ENCODE measurements at regions not wholly inside any gene's neighbourhood (a gene's known extent, or its start where the extent isn't known, plus 50 kb on each side); places are given as distances from the start of the nearest gene placed in this dataset.
"Not testable (repeated sequence)": the region's sequence is repeated elsewhere in the genome, so short reads cannot be mapped to it uniquely, and the experiment has no call there.

- Histone ChIP-seq H3K4me3 (ENCODE audit: extremely low read depth, insufficient read depth, low read length, poor library complexity, severe bottlenecking) (no peak overlapping the region), H3K36me3 (ENCODE audit: control insufficient read depth, insufficient read depth, low read length) (no peaks in the 10 kb centered on the region), H3K9me3 (ENCODE audit: control insufficient read depth, low read length) (peaks cover 4% of the 10 kb centered on the region), H3K27ac (ENCODE audit: low read depth, low read length, severe bottlenecking) (no peak overlapping the region), H3K4me1 (ENCODE audit: control insufficient read depth, insufficient read depth, low read length, poor library complexity, severe bottlenecking) (no peaks in the 10 kb centered on the region)
- 88% methylated on average over 1 of the region's 1 CpG; no CpG with 5 or more reads in 1 of the 2 experiments for WGBS, 2 experiments (ENCODE audit: insufficient coverage in 2 of 2)
Observed at GRCh38 chr2:35598310-35598709, 757.3 kb upstream of the CRIM1 start.

GRCh38 chr2:35591886-35592285, 763.7 kb upstream of the CRIM1 start:
- Histone ChIP-seq H3K36me3 (ENCODE audit: control insufficient read depth, insufficient read depth, low read length) (no peaks in the 10 kb centered on the region), H3K27ac (ENCODE audit: low read depth, low read length, severe bottlenecking) (no peak overlapping the region), H3K9me3 (ENCODE audit: control insufficient read depth, low read length) (peaks cover 14% of the 10 kb centered on the region), H3K4me1 (ENCODE audit: control insufficient read depth, insufficient read depth, low read length, poor library complexity, severe bottlenecking) (no peaks in the 10 kb centered on the region), H3K4me3 (ENCODE audit: extremely low read depth, insufficient read depth, low read length, poor library complexity, severe bottlenecking) (no peak overlapping the region)
- WGBS, 2 experiments (ENCODE audit: insufficient coverage in 2 of 2) = no CpG with 5 or more reads among the region's 1 CpG

- Histone ChIP-seq H3K4me3 (ENCODE audit: extremely low read depth, insufficient read depth, low read length, poor library complexity, severe bottlenecking) (no peak overlapping the region), H3K9me3 (ENCODE audit: control insufficient read depth, low read length) (peaks cover 35% of the 10 kb centered on the region), H3K4me1 (ENCODE audit: control insufficient read depth, insufficient read depth, low read length, poor library complexity, severe bottlenecking) (no peaks in the 10 kb centered on the region), H3K36me3 (ENCODE audit: control insufficient read depth, insufficient read depth, low read length) (no peaks in the 10 kb centered on the region), H3K27ac (ENCODE audit: low read depth, low read length, severe bottlenecking) (no peak overlapping the region)
- 85 to 86% methylated on average over 5 of the region's 5 CpGs for WGBS, 2 experiments (ENCODE audit: insufficient coverage in 2 of 2)
Observed at GRCh38 chr2:35585972-35586371, 769.6 kb upstream of the CRIM1 start.

GRCh38 chr2:35582637-35583036, 772.9 kb upstream of the CRIM1 start:
- peaks cover 28% of the 10 kb centered on the region for H3K9me3 ChIP-seq (ENCODE audit: control insufficient read depth, low read length)
- 100% methylated on average over 1 of the region's 4 CpGs; no CpG with 5 or more reads in 1 of the 2 experiments for WGBS, 2 experiments (ENCODE audit: insufficient coverage in 2 of 2)
- H3K4me1 ChIP-seq (ENCODE audit: control insufficient read depth, insufficient read depth, low read length, poor library complexity, severe bottlenecking) = no peaks in the 10 kb centered on the region
- H3K27ac ChIP-seq (ENCODE audit: low read depth, low read length, severe bottlenecking) = no peak overlapping the region
- no peaks in the 10 kb centered on the region for H3K36me3 ChIP-seq (ENCODE audit: control insufficient read depth, insufficient read depth, low read length)
- no peak overlapping the region for H3K4me3 ChIP-seq (ENCODE audit: extremely low read depth, insufficient read depth, low read length, poor library complexity, severe bottlenecking)

- Histone ChIP-seq H3K9me3 (ENCODE audit: control insufficient read depth, low read length) (peaks cover 18% of the 10 kb centered on the region), H3K36me3 (ENCODE audit: control insufficient read depth, insufficient read depth, low read length) (no peaks in the 10 kb centered on the region), H3K4me3 (ENCODE audit: extremely low read depth, insufficient read depth, low read length, poor library complexity, severe bottlenecking) (no peak overlapping the region), H3K27ac (ENCODE audit: low read depth, low read length, severe bottlenecking) (no peak overlapping the region), H3K4me1 (ENCODE audit: control insufficient read depth, insufficient read depth, low read length, poor library complexity, severe bottlenecking) (no peaks in the 10 kb centered on the region)
- 81 to 93% methylated on average over 2 of the region's 2 CpGs for WGBS, 2 experiments (ENCODE audit: insufficient coverage in 2 of 2)
Observed at GRCh38 chr2:35580956-35581355, 774.6 kb upstream of the CRIM1 start.

- 95 to 100% methylated on average over 8 to 10 of the region's 14 CpGs for WGBS, 2 experiments (ENCODE audit: insufficient coverage in 2 of 2)
- not testable (repeated sequence) for H3K9me3 ChIP-seq (ENCODE audit: control insufficient read depth, low read length); H3K4me3 ChIP-seq (ENCODE audit: extremely low read depth, insufficient read depth, low read length, poor library complexity, severe bottlenecking); H3K27ac ChIP-seq (ENCODE audit: low read depth, low read length, severe bottlenecking); H3K4me1 ChIP-seq (ENCODE audit: control insufficient read depth, insufficient read depth, low read length, poor library complexity, severe bottlenecking); H3K36me3 ChIP-seq (ENCODE audit: control insufficient read depth, insufficient read depth, low read length)
Observed at GRCh38 chr2:35568574-35568973, 787.0 kb upstream of the CRIM1 start.

- no peak overlapping the region for H3K27ac ChIP-seq (ENCODE audit: low read depth, low read length, severe bottlenecking)
- no peaks in the 10 kb centered on the region for H3K4me1 ChIP-seq (ENCODE audit: control insufficient read depth, insufficient read depth, low read length, poor library complexity, severe bottlenecking)
- no peak overlapping the region for H3K4me3 ChIP-seq (ENCODE audit: extremely low read depth, insufficient read depth, low read length, poor library complexity, severe bottlenecking)
- no peaks in the 10 kb centered on the region for H3K36me3 ChIP-seq (ENCODE audit: control insufficient read depth, insufficient read depth, low read length)
- 100% methylated on average over 1 of the region's 2 CpGs; no CpG with 5 or more reads in 1 of the 2 experiments for WGBS, 2 experiments (ENCODE audit: insufficient coverage in 2 of 2)
- H3K9me3 ChIP-seq (ENCODE audit: control insufficient read depth, low read length) = no peaks in the 10 kb centered on the region
Observed at GRCh38 chr2:35562488-35562887, 793.1 kb upstream of the CRIM1 start.

- no peaks in the 10 kb centered on the region for H3K36me3 ChIP-seq (ENCODE audit: control insufficient read depth, insufficient read depth, low read length)
- no peak overlapping the region for H3K4me3 ChIP-seq (ENCODE audit: extremely low read depth, insufficient read depth, low read length, poor library complexity, severe bottlenecking)
- H3K9me3 ChIP-seq (ENCODE audit: control insufficient read depth, low read length) = no peaks in the 10 kb centered on the region
- H3K4me1 ChIP-seq (ENCODE audit: control insufficient read depth, insufficient read depth, low read length, poor library complexity, severe bottlenecking) = no peaks in the 10 kb centered on the region
- 88% methylated on average over 1 of the region's 1 CpG; no CpG with 5 or more reads in 1 of the 2 experiments for WGBS, 2 experiments (ENCODE audit: insufficient coverage in 2 of 2)
- no peak overlapping the region for H3K27ac ChIP-seq (ENCODE audit: low read depth, low read length, severe bottlenecking)
Observed at GRCh38 chr2:35548171-35548570, 807.4 kb upstream of the CRIM1 start.

- no peaks in the 10 kb centered on the region for H3K9me3 ChIP-seq (ENCODE audit: control insufficient read depth, low read length)
- no peak overlapping the region for H3K27ac ChIP-seq (ENCODE audit: low read depth, low read length, severe bottlenecking)
Observed at GRCh38 chr2:35545301-35545700, 810.3 kb upstream of the CRIM1 start.

GRCh38 chr2:35538796-35539195, 816.8 kb upstream of the CRIM1 start:
- no peaks in the 10 kb centered on the region for H3K36me3 ChIP-seq (ENCODE audit: control insufficient read depth, insufficient read depth, low read length)
- H3K4me3 ChIP-seq (ENCODE audit: extremely low read depth, insufficient read depth, low read length, poor library complexity, severe bottlenecking) = no peak overlapping the region
- H3K27ac ChIP-seq (ENCODE audit: low read depth, low read length, severe bottlenecking) = no peak overlapping the region
- WGBS, 2 experiments (ENCODE audit: insufficient coverage in 2 of 2) = 86 to 100% methylated on average over 1 of the region's 3 CpGs
- H3K9me3 ChIP-seq (ENCODE audit: control insufficient read depth, low read length) = no peaks in the 10 kb centered on the region
- H3K4me1 ChIP-seq (ENCODE audit: control insufficient read depth, insufficient read depth, low read length, poor library complexity, severe bottlenecking) = no peaks in the 10 kb centered on the region

More at GRCh38 chr2:35545301-35545700, 810.3 kb upstream of the CRIM1 start:
- Histone ChIP-seq H3K4me3 (ENCODE audit: extremely low read depth, insufficient read depth, low read length, poor library complexity, severe bottlenecking) (no peak overlapping the region), H3K36me3 (ENCODE audit: control insufficient read depth, insufficient read depth, low read length) (no peaks in the 10 kb centered on the region), H3K4me1 (ENCODE audit: control insufficient read depth, insufficient read depth, low read length, poor library complexity, severe bottlenecking) (no peaks in the 10 kb centered on the region)
- WGBS, 2 experiments (ENCODE audit: insufficient coverage in 2 of 2) = no CpG with 5 or more reads among the region's 6 CpGs

- Histone ChIP-seq H3K4me3 (ENCODE audit: extremely low read depth, insufficient read depth, low read length, poor library complexity, severe bottlenecking) (no peak overlapping the region), H3K36me3 (ENCODE audit: control insufficient read depth, insufficient read depth, low read length) (no peaks in the 10 kb centered on the region), H3K9me3 (ENCODE audit: control insufficient read depth, low read length) (no peaks in the 10 kb centered on the region), H3K27ac (ENCODE audit: low read depth, low read length, severe bottlenecking) (no peak overlapping the region), H3K4me1 (ENCODE audit: control insufficient read depth, insufficient read depth, low read length, poor library complexity, severe bottlenecking) (no peaks in the 10 kb centered on the region)
- WGBS, 2 experiments (ENCODE audit: insufficient coverage in 2 of 2) = 90 to 100% methylated on average over 2 to 5 of the region's 5 CpGs
Observed at GRCh38 chr2:35530615-35531135, 824.9 kb upstream of the CRIM1 start.
